ENCODE measurements at regions not wholly inside any gene's neighbourhood (a gene's known extent, or its start where the extent isn't known, plus 50 kb on each side); places are given as distances from the start of the nearest gene placed in this dataset.

DNA sequence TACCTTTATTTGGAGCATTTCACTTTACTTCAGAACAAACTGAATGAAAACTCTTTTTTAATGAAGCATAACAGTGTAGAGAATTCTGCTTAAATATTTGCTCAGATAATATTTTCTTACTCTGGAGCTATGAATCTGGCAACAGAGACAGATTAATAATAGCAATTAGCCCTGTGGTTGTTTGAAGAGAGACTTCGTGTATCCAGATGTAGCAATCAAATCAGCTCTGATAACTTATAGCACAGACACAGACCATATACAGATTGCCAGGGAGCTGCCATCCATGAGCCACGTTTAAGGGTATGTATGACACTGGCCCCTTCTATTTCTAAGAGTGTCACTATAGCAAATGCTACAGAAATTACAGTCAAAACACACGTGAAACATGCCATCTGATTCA is 146.6 kb downstream of the EXOC5 start:
- TF ChIP-seq, protein P1, sequence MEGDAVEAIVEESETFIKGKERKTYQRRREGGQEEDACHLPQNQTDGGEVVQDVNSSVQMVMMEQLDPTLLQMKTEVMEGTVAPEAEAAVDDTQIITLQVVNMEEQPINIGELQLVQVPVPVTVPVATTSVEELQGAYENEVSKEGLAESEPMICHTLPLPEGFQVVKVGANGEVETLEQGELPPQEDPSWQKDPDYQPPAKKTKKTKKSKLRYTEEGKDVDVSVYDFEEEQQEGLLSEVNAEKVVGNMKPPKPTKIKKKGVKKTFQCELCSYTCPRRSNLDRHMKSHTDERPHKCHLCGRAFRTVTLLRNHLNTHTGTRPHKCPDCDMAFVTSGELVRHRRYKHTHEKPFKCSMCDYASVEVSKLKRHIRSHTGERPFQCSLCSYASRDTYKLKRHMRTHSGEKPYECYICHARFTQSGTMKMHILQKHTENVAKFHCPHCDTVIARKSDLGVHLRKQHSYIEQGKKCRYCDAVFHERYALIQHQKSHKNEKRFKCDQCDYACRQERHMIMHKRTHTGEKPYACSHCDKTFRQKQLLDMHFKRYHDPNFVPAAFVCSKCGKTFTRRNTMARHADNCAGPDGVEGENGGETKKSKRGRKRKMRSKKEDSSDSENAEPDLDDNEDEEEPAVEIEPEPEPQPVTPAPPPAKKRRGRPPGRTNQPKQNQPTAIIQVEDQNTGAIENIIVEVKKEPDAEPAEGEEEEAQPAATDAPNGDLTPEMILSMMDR (IDR thresholded peaks at IDR 0.05) = no peak
- TF ChIP-seq POLR2AphosphoS5 (IDR thresholded peaks at IDR 0.05) (no peak), POLR2A (IDR thresholded peaks at IDR 0.05; ENCODE audit: low read depth) (no peak)
